Mesendoderm (in vitro differentiated cells): ENCODE measurements at regions not wholly inside any gene's neighbourhood (a gene's known extent, or its start where the extent isn't known, plus 50 kb on each side); places are given as distances from the start of the nearest gene placed in this dataset.

Experiments
- DNase-seq: peaks from one replicate; pipeline ENCODE4 v3.0.0; 2013
- H2AK5ac ChIP-seq: 2 replicates; pipeline ENCODE4 v1.6.1; 2013; ENCODE audit warnings: low read length, inconsistent platforms
- H2BK120ac ChIP-seq: 2 replicates; pipeline ENCODE4 v1.6.1; 2013; ENCODE audit warnings: low read depth, mild to moderate bottlenecking, low read length, moderate library complexity, mixed read lengths
- H2BK15ac ChIP-seq: replicated peaks from 2 replicates; pipeline ENCODE4 v1.6.1; 2013; ENCODE audit warnings: low read depth, mild to moderate bottlenecking, moderate library complexity
- H2BK5ac ChIP-seq: 2 replicates; pipeline ENCODE4 v1.6.1; 2013; ENCODE audit warnings: low read length, inconsistent platforms
- H3K18ac ChIP-seq: 2 replicates; pipeline ENCODE4 v1.6.1; 2013; ENCODE audit warnings: mild to moderate bottlenecking, low read length, mixed read lengths
- H3K23ac ChIP-seq: one replicate; pipeline ENCODE4 v1.6.1; 2013; ENCODE audit warnings: low read length
- H3K27ac ChIP-seq: 2 replicates; pipeline ENCODE4 v1.5.1; 2013; ENCODE audit warnings: low read depth, mild to moderate bottlenecking, inconsistent platforms, low read length, moderate library complexity
- H3K27me3 ChIP-seq: 2 replicates; pipeline ENCODE4 v1.6.1; 2013; ENCODE audit warnings: low read length, control low read depth, mild to moderate bottlenecking, inconsistent platforms; ENCODE audit not compliant: insufficient read depth, poor library complexity
- H3K36me3 ChIP-seq: 2 replicates; pipeline ENCODE4 v1.6.1; 2013; ENCODE audit warnings: low read length, inconsistent platforms; ENCODE audit not compliant: control insufficient read depth, insufficient read depth
- H3K4ac ChIP-seq: one replicate; pipeline ENCODE4 v1.6.1; 2013; ENCODE audit warnings: low read depth, mild to moderate bottlenecking, low read length, moderate library complexity
- H3K4me1 ChIP-seq: 2 replicates; pipeline ENCODE4 v1.6.1; 2013; ENCODE audit warnings: low read depth, low read length, inconsistent platforms; ENCODE audit not compliant: control insufficient read depth
- H3K4me2 ChIP-seq: 2 replicates; pipeline ENCODE4 v1.6.1; 2013; ENCODE audit warnings: low read length
- H3K4me3 ChIP-seq: 2 replicates; pipeline ENCODE4 v1.5.1; 2013; ENCODE audit warnings: mild to moderate bottlenecking, low read length
- H3K56ac ChIP-seq: one replicate; pipeline ENCODE4 v1.6.1; 2013; ENCODE audit warnings: low read length
- H3K79me1 ChIP-seq: 2 replicates; pipeline ENCODE4 v1.6.1; 2013; ENCODE audit warnings: low read length, inconsistent platforms
- H3K79me2 ChIP-seq: 2 replicates; pipeline ENCODE4 v1.6.1; 2013; ENCODE audit warnings: mild to moderate bottlenecking, low read length; ENCODE audit not compliant: control insufficient read depth, insufficient read depth
- H3K9ac ChIP-seq: 2 replicates; pipeline ENCODE4 v1.6.1; 2013; ENCODE audit warnings: low read length, inconsistent platforms
- H4K5ac ChIP-seq: one replicate; pipeline ENCODE4 v1.6.1; 2013; ENCODE audit warnings: low read length
- H4K8ac ChIP-seq: one replicate; pipeline ENCODE4 v1.6.1; 2013; ENCODE audit warnings: low read depth, mild to moderate bottlenecking, control low read depth, low read length, moderate library complexity
- WGBS: extraction: QIAGEN DNeasy Blood & Tissue Kit; methylation state at CpG from one replicate; pipeline ENCODE4 v1.1.7; 2013; ENCODE audit warnings: low lambda C conversion rate, missing lambda C conversion rate; ENCODE audit not compliant: insufficient coverage; ENCODE audit errors: extremely low coverage; 5-methylcytosine and 5-hydroxymethylcytosine counted together

DNA sequence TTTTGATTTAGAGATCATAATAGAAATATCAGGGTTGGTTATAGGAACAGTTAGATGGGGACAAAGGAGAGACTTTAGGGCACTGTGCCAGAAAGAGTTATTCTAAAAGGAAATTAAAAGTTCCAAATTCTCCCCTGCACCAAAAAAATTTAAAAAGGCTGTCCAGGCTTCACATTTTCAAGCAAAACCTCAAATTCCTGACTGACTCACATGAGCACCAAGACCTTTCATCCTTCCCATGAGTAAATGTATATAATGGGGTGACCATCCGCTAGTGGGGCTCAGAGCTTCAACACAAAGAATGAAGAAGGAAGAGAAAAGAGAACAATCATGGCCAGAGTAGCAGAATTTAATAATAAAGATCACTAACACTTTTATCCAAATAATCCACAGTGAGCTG, 131.6 kb upstream of the MROH9 start:
- Histone ChIP-seq H3K18ac (no peak overlapping the region), H3K4ac (no peak overlapping the region), H3K23ac (no peak overlapping the region), H3K27ac (no peak overlapping the region), H3K9ac (no peak overlapping the region), H2BK15ac (no peak overlapping the region), H3K4me1 (no peaks in the 10 kb centered on the region), H4K8ac (no peak overlapping the region), H3K27me3 (no peaks in the 10 kb centered on the region), H2BK5ac (no peak overlapping the region), H3K79me1 (no peaks in the 10 kb centered on the region), H3K4me2 (no peak overlapping the region), H3K36me3 (no peaks in the 10 kb centered on the region), H3K56ac (no peak overlapping the region), H2AK5ac (no peak overlapping the region), H2BK120ac (no peak overlapping the region), H4K5ac (no peak overlapping the region), H3K4me3 (no peak overlapping the region), H3K79me2 (no peaks in the 10 kb centered on the region)
- no CpG with 5 or more reads among the region's 1 CpG for WGBS
- no peak for DNase-seq

DNA sequence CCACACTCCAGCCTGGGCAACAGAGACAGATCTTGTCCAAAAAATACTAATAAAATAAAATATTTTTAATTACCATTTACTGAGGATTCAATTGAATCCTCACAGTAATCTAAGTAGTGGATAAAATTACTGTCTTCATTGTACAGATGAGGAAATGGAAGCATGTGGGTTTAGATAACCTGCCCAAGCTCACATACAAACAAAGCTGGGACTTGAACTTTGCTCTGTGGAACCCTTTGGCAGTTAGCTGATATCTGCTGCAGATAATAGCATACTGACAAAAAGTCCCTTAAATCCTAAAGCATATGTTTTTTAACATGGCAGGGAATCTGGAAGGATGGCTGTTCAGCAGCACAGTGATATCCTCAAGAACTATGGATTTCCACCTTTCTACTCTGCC, 130.9 kb upstream of the MROH9 start:
- Histone ChIP-seq H2BK5ac (no peak overlapping the region), H3K27ac (no peak overlapping the region), H3K27me3 (no peaks in the 10 kb centered on the region)

DNA sequence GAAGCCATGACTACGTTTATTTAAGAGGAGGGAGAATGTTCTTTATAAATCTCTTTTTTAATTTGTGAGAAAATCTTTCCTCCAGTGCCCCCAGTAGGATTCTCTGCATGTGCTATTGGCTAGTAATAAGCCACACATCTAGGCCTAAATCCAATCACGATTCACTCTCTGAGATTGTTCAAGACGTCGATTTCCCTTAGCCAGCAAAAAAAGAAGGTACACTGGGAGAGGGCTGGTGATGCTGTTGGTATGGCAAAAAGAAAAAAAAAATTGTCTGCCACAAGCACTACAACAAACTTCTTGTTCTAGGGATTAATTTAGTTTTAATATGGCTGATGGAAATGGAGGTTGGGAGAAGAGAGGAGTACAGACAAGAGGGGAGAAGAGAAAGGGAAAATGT, 130.5 kb upstream of the MROH9 start:
- H3K4me3 ChIP-seq = no peak overlapping the region
- no peak overlapping the region for H3K23ac ChIP-seq
- no peak for DNase-seq
- H3K79me1 ChIP-seq = no peaks in the 10 kb centered on the region
- WGBS = no CpG with 5 or more reads among the region's 4 CpGs
- H3K4me1 ChIP-seq = no peaks in the 10 kb centered on the region
- H3K27me3 ChIP-seq = no peaks in the 10 kb centered on the region
- no peak overlapping the region for H2AK5ac ChIP-seq
- H3K79me2 ChIP-seq = no peaks in the 10 kb centered on the region
- no peak overlapping the region for H2BK5ac ChIP-seq
- H3K56ac ChIP-seq = no peak overlapping the region
- H3K4me2 ChIP-seq = no peak overlapping the region
- no peak overlapping the region for H2BK15ac ChIP-seq
- no peak overlapping the region for H3K4ac ChIP-seq
- no peak overlapping the region for H4K5ac ChIP-seq
- H4K8ac ChIP-seq = no peak overlapping the region
- no peaks in the 10 kb centered on the region for H3K36me3 ChIP-seq
- H3K27ac ChIP-seq = no peak overlapping the region
- H2BK120ac ChIP-seq = no peak overlapping the region
- no peak overlapping the region for H3K9ac ChIP-seq
- H3K18ac ChIP-seq = no peak overlapping the region

More for the DNA sequence above, 130.9 kb upstream of the MROH9 start:
- DNase-seq = no peak
- Histone ChIP-seq H3K79me1 (no peaks in the 10 kb centered on the region), H2BK120ac (no peak overlapping the region), H3K79me2 (no peaks in the 10 kb centered on the region), H2BK15ac (no peak overlapping the region), H3K36me3 (no peaks in the 10 kb centered on the region), H3K18ac (no peak overlapping the region), H3K9ac (no peak overlapping the region), H4K5ac (no peak overlapping the region), H4K8ac (no peak overlapping the region), H3K23ac (no peak overlapping the region), H3K4me1 (no peaks in the 10 kb centered on the region), H2AK5ac (no peak overlapping the region), H3K4me2 (no peak overlapping the region), H3K4ac (no peak overlapping the region), H3K4me3 (no peak overlapping the region), H3K56ac (no peak overlapping the region)

DNA sequence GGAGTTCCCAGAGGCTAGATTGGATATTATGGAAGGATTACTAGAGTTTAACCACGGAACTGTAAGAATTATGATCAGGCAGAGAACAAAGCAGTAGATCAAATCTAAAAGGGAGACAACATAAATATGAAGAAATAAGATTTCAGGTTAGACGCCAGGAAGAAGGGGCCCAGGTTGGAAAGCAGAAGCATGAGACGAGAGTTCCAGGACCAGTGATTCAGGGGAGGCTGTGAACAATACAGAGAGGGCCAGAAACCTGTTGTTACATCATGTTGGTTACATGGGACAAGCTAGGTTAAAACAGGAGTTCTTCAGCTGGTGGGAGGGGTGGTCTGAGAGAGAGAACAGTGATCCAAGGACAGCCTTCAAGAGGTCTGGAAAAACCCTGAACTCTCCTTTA, 128.4 kb upstream of the MROH9 start:
- H3K18ac ChIP-seq = no peak overlapping the region
- no peak for DNase-seq
- no peak overlapping the region for H2AK5ac ChIP-seq
- H3K79me1 ChIP-seq = no peaks in the 10 kb centered on the region
- H3K79me2 ChIP-seq = no peaks in the 10 kb centered on the region
- H3K4me3 ChIP-seq = no peak overlapping the region
- no peak overlapping the region for H3K4me2 ChIP-seq
- H2BK5ac ChIP-seq = no peak overlapping the region
- no peak overlapping the region for H3K27ac ChIP-seq
- H3K9ac ChIP-seq = no peak overlapping the region
- H2BK120ac ChIP-seq = no peak overlapping the region
- no peak overlapping the region for H4K8ac ChIP-seq
- no peak overlapping the region for H3K4ac ChIP-seq
- no peaks in the 10 kb centered on the region for H3K36me3 ChIP-seq
- no peaks in the 10 kb centered on the region for H3K4me1 ChIP-seq
- no peak overlapping the region for H3K56ac ChIP-seq
- no peak overlapping the region for H4K5ac ChIP-seq
- no peak overlapping the region for H2BK15ac ChIP-seq
- H3K23ac ChIP-seq = no peak overlapping the region
- WGBS = no CpG with 5 or more reads among the region's 3 CpGs
- H3K27me3 ChIP-seq = no peaks in the 10 kb centered on the region

DNA sequence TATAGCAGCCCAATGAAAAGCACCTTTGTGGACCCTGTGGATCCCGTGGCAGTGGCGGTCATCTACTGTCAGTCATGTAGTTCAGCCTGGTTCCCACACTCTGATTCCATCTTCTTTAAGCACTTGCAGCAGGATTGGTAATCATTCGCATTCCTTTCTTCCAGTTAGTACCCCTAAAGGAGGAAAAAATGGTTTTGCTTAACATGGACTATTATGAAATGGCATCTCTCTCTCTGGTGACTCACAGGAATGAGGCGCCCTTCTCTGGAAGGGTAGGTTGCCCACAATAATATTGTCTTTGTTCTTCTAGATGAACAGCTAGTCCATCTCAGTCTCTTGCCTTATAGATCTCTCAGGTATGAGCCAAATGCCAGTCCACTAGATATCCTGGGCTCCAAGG, 127.9 kb upstream of the MROH9 start:
- no peak for DNase-seq

DNA sequence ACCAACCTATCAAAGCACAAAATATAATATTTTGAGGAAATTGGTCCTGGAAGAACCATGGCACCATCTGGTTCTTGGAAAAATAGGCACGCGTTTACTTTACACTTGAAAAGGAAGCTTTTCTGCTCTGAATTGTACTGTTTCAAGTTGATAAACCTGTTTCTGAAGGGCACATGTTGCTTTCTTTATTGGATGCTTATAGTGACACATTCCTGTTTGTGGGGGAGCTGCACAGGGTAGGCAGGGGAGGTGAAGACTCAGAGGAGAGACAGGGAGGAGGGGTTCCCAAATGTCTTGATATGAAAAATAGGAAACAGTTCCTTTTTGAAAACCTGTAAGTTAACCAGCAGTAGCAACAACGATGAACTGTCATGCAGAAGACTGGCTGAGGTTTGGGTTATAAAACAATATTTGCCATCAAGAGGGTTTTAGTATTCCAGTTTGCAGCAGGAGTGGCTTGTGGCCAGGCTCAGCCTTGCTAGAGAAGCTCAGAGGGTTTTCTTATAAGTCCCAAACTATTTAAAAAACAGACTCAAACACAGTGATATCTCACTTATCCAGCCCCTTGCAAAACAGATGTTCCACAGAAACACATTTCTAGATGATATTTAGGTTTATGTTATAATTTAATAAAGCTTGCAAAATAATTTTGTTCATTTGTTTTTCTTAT, 127.0 kb upstream of the MROH9 start:
- no peak overlapping the region for H2AK5ac ChIP-seq
- H3K4ac ChIP-seq = no peak overlapping the region
- no peak overlapping the region for H3K23ac ChIP-seq
- no peak overlapping the region for H4K8ac ChIP-seq
- H3K27me3 ChIP-seq = no peaks in the 10 kb centered on the region
- no peaks in the 10 kb centered on the region for H3K4me1 ChIP-seq
- no peak for DNase-seq
- no peak overlapping the region for H4K5ac ChIP-seq
- H3K18ac ChIP-seq = no peak overlapping the region
- H3K4me2 ChIP-seq = no peak overlapping the region
- no peak overlapping the region for H2BK15ac ChIP-seq
- no CpG with 5 or more reads among the region's 3 CpGs for WGBS
- H3K9ac ChIP-seq = no peak overlapping the region
- no peaks in the 10 kb centered on the region for H3K79me1 ChIP-seq
- no peak overlapping the region for H2BK120ac ChIP-seq
- no peak overlapping the region for H3K56ac ChIP-seq
- no peak overlapping the region for H2BK5ac ChIP-seq
- H3K27ac ChIP-seq = no peak overlapping the region
- no peaks in the 10 kb centered on the region for H3K79me2 ChIP-seq
- H3K36me3 ChIP-seq = no peaks in the 10 kb centered on the region
- no peak overlapping the region for H3K4me3 ChIP-seq

More for the DNA sequence above, 127.9 kb upstream of the MROH9 start:
- Histone ChIP-seq H2BK15ac (no peak overlapping the region), H3K23ac (no peak overlapping the region), H3K4me2 (no peak overlapping the region), H3K36me3 (no peaks in the 10 kb centered on the region), H3K4me1 (no peaks in the 10 kb centered on the region), H4K8ac (no peak overlapping the region), H3K4ac (no peak overlapping the region), H3K27me3 (no peaks in the 10 kb centered on the region), H2BK5ac (no peak overlapping the region), H3K79me1 (no peaks in the 10 kb centered on the region), H3K4me3 (no peak overlapping the region), H3K18ac (no peak overlapping the region), H2BK120ac (no peak overlapping the region), H2AK5ac (no peak overlapping the region), H3K9ac (no peak overlapping the region), H4K5ac (no peak overlapping the region), H3K79me2 (no peaks in the 10 kb centered on the region), H3K27ac (no peak overlapping the region), H3K56ac (no peak overlapping the region)
- no CpG with 5 or more reads among the region's 4 CpGs for WGBS
